ENCODE measurements at regions not wholly inside any gene's neighbourhood (a gene's known extent, or its start where the extent isn't known, plus 50 kb on each side); places are given as distances from the start of the nearest gene placed in this dataset.

DNA sequence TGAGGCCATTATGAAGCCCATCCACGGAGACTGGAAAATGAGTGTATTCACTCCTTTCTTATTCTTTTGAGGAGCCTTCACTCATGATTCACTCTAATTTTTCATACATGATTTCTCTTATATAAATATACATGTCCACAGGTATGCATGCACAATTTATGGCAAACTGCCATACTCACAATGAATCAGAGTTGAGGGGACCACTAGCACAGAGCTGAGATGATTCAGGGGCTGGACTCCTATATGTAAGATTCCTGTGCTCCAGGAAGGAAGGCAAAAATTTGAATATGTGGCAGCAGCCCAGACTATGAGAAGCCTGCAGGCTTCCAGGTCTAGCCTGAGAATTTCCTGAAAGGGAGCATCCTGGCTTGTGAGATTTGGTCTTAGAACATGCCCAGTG is 484.6 kb downstream of the PRELID2 start:
- TF ChIP-seq, protein P1, sequence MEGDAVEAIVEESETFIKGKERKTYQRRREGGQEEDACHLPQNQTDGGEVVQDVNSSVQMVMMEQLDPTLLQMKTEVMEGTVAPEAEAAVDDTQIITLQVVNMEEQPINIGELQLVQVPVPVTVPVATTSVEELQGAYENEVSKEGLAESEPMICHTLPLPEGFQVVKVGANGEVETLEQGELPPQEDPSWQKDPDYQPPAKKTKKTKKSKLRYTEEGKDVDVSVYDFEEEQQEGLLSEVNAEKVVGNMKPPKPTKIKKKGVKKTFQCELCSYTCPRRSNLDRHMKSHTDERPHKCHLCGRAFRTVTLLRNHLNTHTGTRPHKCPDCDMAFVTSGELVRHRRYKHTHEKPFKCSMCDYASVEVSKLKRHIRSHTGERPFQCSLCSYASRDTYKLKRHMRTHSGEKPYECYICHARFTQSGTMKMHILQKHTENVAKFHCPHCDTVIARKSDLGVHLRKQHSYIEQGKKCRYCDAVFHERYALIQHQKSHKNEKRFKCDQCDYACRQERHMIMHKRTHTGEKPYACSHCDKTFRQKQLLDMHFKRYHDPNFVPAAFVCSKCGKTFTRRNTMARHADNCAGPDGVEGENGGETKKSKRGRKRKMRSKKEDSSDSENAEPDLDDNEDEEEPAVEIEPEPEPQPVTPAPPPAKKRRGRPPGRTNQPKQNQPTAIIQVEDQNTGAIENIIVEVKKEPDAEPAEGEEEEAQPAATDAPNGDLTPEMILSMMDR (IDR thresholded peaks at IDR 0.05; ENCODE audit: low read length): no peak
- TF ChIP-seq EZH2 (IDR thresholded peaks at IDR 0.05; ENCODE audit: borderline replicate concordance, low read length): no peak

Measured in OCI-LY1 (cell line).